ENCODE measurements at regions not wholly inside any gene's neighbourhood (a gene's known extent, or its start where the extent isn't known, plus 50 kb on each side); places are given as distances from the start of the nearest gene placed in this dataset.

DNA sequence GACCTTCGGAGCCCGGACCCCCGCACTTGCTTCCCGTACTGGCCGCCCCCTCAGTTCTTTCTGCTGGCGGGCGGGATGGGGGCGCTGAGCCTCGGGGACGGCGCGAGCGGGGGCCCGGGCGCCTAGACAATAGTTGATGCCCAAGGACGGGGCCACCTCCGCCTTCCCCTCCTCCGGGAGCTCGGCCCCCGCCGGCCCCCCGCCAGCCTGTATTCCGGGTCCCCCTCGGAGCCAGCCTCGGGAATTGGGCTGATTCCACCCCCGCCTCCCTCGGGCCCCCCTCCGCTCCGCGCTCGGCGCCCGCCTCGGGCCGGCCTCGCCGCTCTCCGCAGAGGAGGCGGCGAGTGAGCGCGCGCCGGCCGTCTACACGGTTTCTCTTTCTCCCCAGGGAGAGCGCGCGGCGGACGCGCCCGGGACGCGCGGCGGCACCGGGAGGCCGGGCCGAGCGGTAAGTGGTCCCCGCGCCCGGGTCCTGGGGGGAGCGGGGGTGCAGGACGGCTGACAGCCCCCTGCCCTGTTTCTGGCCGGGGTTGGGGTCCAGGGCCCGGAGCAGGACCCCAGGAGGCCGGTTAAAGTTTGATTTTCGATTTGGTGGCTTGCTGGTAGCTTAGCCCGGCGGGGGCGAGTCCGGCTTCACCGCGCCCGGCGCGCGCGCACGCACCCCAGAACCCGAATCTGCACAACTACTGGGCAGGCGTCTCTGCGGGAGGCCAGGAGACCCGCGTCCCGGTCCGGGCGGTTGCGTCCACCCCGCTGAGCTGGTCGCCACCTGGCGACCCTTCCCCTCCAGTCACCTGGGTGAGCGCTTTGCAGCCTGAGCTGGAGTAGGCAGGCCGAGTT lies 413.7 kb downstream of the PCNX1 start:
- Histone ChIP-seq H3K27ac (ENCODE audit: low read depth in 1 of 2, low read length in 1 of 2) (peak overlapping the region; percentile 88 to 97), H3K9me3 (ENCODE audit: control insufficient read depth in 4 of 4, insufficient read depth in 3 of 4, low read length in 3 of 4) (no peaks in the 10 kb centered on the region), H3K4me3 (peak overlapping the region; percentile 74), H3K27me3 (ENCODE audit: control insufficient read depth in 3 of 3, insufficient read depth in 3 of 3, low read length in 2 of 3) (no peaks in the 10 kb centered on the region), H3K4me1 (ENCODE audit: control insufficient read depth in 5 of 5, insufficient read depth in 5 of 5, low read length in 5 of 5) (peaks cover 0 to 26% (median 9%) of the 10 kb centered on the region in 5 donors), H3K9ac (ENCODE audit: insufficient read depth in 1 of 2, low read length in 2 of 2) (peak overlapping the region; percentile 87 to 97), H3K36me3 (ENCODE audit: control insufficient read depth in 4 of 4, insufficient read depth in 4 of 4, low read length in 4 of 4) (no peaks in the 10 kb centered on the region)
- TF ChIP-seq, protein P1, sequence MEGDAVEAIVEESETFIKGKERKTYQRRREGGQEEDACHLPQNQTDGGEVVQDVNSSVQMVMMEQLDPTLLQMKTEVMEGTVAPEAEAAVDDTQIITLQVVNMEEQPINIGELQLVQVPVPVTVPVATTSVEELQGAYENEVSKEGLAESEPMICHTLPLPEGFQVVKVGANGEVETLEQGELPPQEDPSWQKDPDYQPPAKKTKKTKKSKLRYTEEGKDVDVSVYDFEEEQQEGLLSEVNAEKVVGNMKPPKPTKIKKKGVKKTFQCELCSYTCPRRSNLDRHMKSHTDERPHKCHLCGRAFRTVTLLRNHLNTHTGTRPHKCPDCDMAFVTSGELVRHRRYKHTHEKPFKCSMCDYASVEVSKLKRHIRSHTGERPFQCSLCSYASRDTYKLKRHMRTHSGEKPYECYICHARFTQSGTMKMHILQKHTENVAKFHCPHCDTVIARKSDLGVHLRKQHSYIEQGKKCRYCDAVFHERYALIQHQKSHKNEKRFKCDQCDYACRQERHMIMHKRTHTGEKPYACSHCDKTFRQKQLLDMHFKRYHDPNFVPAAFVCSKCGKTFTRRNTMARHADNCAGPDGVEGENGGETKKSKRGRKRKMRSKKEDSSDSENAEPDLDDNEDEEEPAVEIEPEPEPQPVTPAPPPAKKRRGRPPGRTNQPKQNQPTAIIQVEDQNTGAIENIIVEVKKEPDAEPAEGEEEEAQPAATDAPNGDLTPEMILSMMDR (IDR thresholded peaks at IDR 0.05; ENCODE audit: control extremely low read depth, extremely low read depth): no peak
- 0 to 1% methylated on average over 82 to 96 of the region's 96 CpGs for WGBS, 2 donors
- ATAC-seq (ENCODE audit: insufficient read depth, low FRiP score): peak; percentile 75
- peak; percentile 66 to 78 (median 76) for DNase-seq

DNA sequence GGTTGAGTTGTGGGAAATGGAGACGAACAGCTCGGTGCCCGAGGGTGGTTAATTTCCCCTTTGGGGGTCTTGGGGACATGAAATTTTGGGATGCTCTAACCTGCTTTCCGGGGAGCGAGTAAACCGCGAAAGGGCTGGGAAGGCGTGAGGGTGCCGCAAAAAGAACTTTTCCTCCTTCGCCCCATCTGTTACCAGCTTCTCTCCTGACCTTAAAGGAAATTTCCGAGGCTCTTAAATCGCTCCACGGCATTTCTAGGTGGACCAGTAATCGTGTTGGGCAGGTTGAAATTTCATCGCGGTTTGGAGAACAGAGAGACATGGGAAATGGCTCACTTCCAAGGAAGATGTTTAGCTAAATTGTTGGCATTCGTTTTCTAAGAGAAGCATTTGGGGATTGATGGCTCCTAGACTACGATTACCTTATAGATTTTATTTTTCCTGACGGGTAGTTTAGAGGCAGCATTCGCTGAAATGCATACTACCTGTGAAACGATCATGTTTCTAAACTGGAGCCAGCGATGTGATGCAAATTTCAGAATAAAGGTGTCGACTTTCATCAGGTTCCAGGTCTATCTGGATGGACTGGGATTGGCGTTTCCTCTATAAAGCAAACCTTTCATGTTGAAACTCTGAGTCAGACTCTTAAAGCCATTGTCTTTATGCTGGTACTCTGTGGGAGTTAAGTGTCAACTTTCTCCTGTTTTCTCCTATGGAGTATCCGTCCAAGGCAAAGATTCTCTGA lies 414.5 kb downstream of the PCNX1 start:
- ATAC-seq (ENCODE audit: insufficient read depth, low FRiP score) (no peak), DNase-seq (peak in 2 of 3 donors; percentile 68 to 70)
- H3K9me3 ChIP-seq (ENCODE audit: control insufficient read depth in 4 of 4, insufficient read depth in 3 of 4, low read length in 3 of 4): no peaks in the 10 kb centered on the region
- H3K4me1 ChIP-seq (ENCODE audit: control insufficient read depth in 5 of 5, insufficient read depth in 5 of 5, low read length in 5 of 5): peaks cover 0 to 26% (median 9%) of the 10 kb centered on the region in 5 donors
- 2 to 4% methylated on average over 25 of the region's 25 CpGs for WGBS, 2 donors
- peak overlapping the region in 1 of 2 donors; percentile 97 for H3K27ac ChIP-seq (ENCODE audit: low read depth in 1 of 2, low read length in 1 of 2)
- H3K4me3 ChIP-seq: peak overlapping the region; percentile 74
- peak overlapping the region; percentile 87 to 97 for H3K9ac ChIP-seq (ENCODE audit: insufficient read depth in 1 of 2, low read length in 2 of 2)
- TF ChIP-seq, protein P1 (IDR thresholded peaks at IDR 0.05; ENCODE audit: control extremely low read depth, extremely low read depth): no peak
- H3K36me3 ChIP-seq (ENCODE audit: control insufficient read depth in 4 of 4, insufficient read depth in 4 of 4, low read length in 4 of 4): no peaks in the 10 kb centered on the region
- H3K27me3 ChIP-seq (ENCODE audit: control insufficient read depth in 3 of 3, insufficient read depth in 3 of 3, low read length in 2 of 3): no peaks in the 10 kb centered on the region

DNA sequence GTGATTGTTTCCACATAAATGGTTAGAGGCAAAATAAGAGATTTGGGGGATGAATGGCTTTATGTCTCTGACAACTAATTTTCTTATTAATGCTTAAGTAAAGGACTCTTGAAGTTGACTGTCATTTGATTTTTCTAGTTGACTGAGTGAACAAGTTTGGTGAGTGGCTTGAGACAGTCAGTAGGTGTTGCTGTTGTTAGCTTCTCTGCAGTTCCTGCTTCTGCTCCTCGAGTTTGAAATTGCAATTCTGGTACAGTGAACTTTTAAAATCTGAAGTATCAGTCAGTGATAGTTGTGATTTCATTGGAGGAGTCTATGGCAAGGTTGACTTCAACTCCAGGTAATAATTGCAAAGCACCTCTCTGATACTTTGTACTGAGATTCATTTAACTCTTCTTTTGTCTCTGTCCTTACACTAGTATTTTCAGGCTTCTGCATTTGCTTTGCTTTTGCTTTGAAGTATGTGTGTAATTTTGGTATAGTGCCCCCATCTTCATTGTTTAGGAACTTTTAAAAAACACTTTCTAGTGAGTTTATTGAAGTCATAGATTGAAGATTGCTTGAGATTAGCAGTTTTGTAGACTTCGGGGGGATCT lies 415.5 kb downstream of the PCNX1 start:
- TF ChIP-seq, protein P1 (IDR thresholded peaks at IDR 0.05; ENCODE audit: control extremely low read depth, extremely low read depth): peak; percentile 20
- 34 to 42% methylated on average over 2 of the region's 2 CpGs for WGBS, 2 donors

More for the DNA sequence above, 415.5 kb downstream of the PCNX1 start:
- Histone ChIP-seq H3K27me3 (ENCODE audit: control insufficient read depth in 3 of 3, insufficient read depth in 3 of 3, low read length in 2 of 3) (no peaks in the 10 kb centered on the region), H3K4me3 (no peak overlapping the region), H3K9ac (ENCODE audit: insufficient read depth in 1 of 2, low read length in 2 of 2) (peak overlapping the region in 1 of 2 donors; percentile 26), H3K36me3 (ENCODE audit: control insufficient read depth in 4 of 4, insufficient read depth in 4 of 4, low read length in 4 of 4) (no peaks in the 10 kb centered on the region), H3K4me1 (ENCODE audit: control insufficient read depth in 5 of 5, insufficient read depth in 5 of 5, low read length in 5 of 5) (peaks cover 0 to 26% (median 9%) of the 10 kb centered on the region in 5 donors), H3K27ac (ENCODE audit: low read depth in 1 of 2, low read length in 1 of 2) (no peak overlapping the region), H3K9me3 (ENCODE audit: control insufficient read depth in 4 of 4, insufficient read depth in 3 of 4, low read length in 3 of 4) (no peaks in the 10 kb centered on the region)
- DNase-seq (peak; percentile 23 to 85 (median 80)), ATAC-seq (ENCODE audit: insufficient read depth, low FRiP score) (no peak)

Measured in lung (tissue), 11 donors.